VCaP (cell line): ENCODE measurements at regions not wholly inside any gene's neighbourhood (a gene's known extent, or its start where the extent isn't known, plus 50 kb on each side); places are given as distances from the start of the nearest gene placed in this dataset.

ENCODE experiments used
- H3K27ac ChIP-seq: fragments of 450-650 bp; 2 replicates; pipeline ENCODE4 v1.5.1; 2017
- CTCF ChIP-seq: fragments of 450-650 bp; conservative IDR thresholded peaks from 2 replicates; pipeline ENCODE4 v1.5.1; 2017; ENCODE audit warnings: mild to moderate bottlenecking, moderate library complexity

DNA sequence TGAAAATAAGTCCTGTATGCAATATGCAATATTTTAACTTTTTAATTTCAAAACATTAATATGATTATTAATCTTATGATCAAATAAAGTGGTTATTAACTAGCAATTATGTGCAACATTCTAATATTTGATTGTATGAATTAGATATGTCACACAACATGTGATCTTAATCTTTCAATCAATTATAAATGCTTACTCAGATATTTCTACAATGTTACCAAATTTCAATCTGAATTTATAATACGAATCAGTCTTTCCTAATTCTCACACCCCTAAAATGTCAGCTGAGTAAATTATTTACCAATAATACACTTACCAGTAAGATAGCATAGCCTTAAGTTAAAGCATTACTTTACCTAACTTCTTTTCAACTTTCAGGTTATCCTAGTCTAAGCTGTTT, 186.3 kb downstream of the CALCRL start:
- H3K27ac ChIP-seq: no peak overlapping the region
- TF ChIP-seq CTCF: no peak

- TF ChIP-seq CTCF: no peak
- no peak overlapping the region for H3K27ac ChIP-seq
These were observed 196.0 kb downstream of the CALCRL start for GRCh38 chr2:187252063-187252462.

DNA sequence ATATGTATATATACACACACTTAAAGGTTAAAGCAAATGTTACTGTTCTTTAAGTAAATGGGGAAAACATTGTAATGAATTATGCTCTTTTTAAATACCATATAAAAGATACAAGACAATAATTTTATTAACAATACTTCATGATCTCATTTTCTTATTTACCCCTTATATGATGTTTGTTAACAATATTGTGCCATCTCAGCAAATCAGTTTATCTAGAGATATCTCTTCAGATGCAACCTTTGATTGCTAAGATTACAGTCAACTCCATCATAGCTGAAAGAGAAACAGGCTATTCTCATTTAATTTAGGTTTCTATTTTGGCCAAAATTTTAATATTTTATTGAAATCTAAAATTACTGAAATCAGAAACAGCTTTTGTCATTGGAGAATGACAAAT, 197.9 kb downstream of the CALCRL start:
- TF ChIP-seq CTCF: no peak
- no peak overlapping the region for H3K27ac ChIP-seq

- TF ChIP-seq CTCF: no peak
- H3K27ac ChIP-seq: no peak overlapping the region
These were observed 214.2 kb downstream of the CALCRL start for GRCh38 chr2:187233811-187234210.

- TF ChIP-seq CTCF: no peak
- H3K27ac ChIP-seq: no peak overlapping the region
These were observed 215.3 kb downstream of the CALCRL start for GRCh38 chr2:187232749-187233148.

DNA sequence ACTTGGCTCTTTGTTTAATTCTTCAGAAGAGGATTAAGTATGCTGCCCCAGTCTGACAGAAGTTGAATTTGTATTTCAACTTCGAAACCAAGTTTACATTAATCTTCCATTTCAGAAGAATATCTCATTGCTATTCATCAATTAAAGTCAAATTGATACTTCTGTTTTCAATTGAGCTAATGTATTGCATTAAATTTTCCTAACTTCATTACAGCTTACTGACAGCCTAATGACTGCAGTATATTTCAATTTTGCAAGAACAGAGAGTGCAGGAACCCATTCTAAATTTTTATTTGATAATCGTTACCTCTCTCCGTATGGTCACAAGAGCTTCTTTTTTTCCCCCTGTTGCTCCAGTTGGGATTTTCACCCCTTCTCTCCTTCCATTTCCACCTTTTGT, 218.0 kb downstream of the CALCRL start:
- H3K27ac ChIP-seq: no peak overlapping the region
- no peak for TF ChIP-seq CTCF

GRCh38 chr2:187228986-187229385, 219.1 kb downstream of the CALCRL start:
- TF ChIP-seq CTCF: no peak
- H3K27ac ChIP-seq: no peak overlapping the region

DNA sequence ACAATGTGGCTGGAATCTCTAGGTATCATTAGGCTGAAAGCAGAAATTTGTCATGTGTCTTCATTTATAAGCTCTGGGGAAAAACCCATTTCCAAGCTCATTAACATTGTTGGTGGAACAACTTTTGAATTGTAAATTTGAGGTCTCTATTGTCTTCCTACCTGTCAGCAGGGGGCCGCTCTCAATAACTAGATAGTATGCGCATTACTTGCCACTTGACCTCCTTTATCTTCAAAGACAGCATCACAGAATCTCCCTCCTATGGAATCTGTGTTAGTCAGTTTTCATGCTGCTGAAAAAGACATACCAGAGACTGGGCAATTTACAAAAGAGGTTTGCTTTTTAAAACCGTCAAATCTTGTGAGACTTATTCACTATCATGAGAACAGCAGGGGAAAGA, 223.1 kb downstream of the CALCRL start:
- no peak for TF ChIP-seq CTCF
- H3K27ac ChIP-seq: no peak overlapping the region
